H1 (cell line): ENCODE measurements at regions not wholly inside any gene's neighbourhood (a gene's known extent, or its start where the extent isn't known, plus 50 kb on each side); places are given as distances from the start of the nearest gene placed in this dataset.

Experiments
- CTCF ChIA-PET: fragments of 300-600 bp; sonication (Branson Sonifier 250); formaldehyde crosslinking; loops from one replicate; lab custom pipeline; 2021; ENCODE audit not compliant: partially characterized antibody; lab: Charles Lee
- POLR2A ChIA-PET: fragments of 300-600 bp; sonication (Branson Sonifier 250); formaldehyde crosslinking; loops from one replicate; lab custom pipeline; 2021; ENCODE audit warnings: inconsistent platforms; ENCODE audit not compliant: partially characterized antibody; lab: Charles Lee
- DNase-seq, 2 experiments: peaks; one replicate each; pipeline versions ENCODE4 v3.0.0 to v3.0.0-alpha.2; 2010 to 2022; ENCODE audit warnings: low spot score in 2 of 2, low read depth in 1 of 2, mixed read lengths in 1 of 2
- FAIRE-seq: peaks from 2 replicates; lab custom pipeline; 2011; peaks lifted over from hg19 to GRCh38; lab: Jason Lieb, UNC
- H2AFZ ChIP-seq: 2 replicates; pipeline ENCODE4 v1.8.1; 2012; ENCODE audit warnings: low read length, inconsistent platforms
- H2AK5ac ChIP-seq: 2 replicates; pipeline ENCODE4 v1.6.1; 2013; ENCODE audit warnings: low read depth, low read length
- H2BK120ac ChIP-seq: replicated peaks from 2 replicates; pipeline ENCODE3; 2013; ENCODE audit warnings: low read depth, low read length, inconsistent platforms
- H2BK12ac ChIP-seq: 2 replicates; pipeline ENCODE4 v1.6.1; 2013; ENCODE audit warnings: low read depth, low read length
- H2BK15ac ChIP-seq: 2 replicates; pipeline ENCODE4 v1.6.1; 2013; ENCODE audit warnings: low read length
- H2BK20ac ChIP-seq: 2 replicates; pipeline ENCODE4 v1.6.1; 2013; ENCODE audit warnings: low read length
- H2BK5ac ChIP-seq: 2 replicates; pipeline ENCODE4 v1.6.1; 2013; ENCODE audit warnings: low read depth, low read length
- H3K14ac ChIP-seq: 2 replicates; pipeline ENCODE4 v1.6.1; 2013; ENCODE audit warnings: inconsistent platforms; ENCODE audit not compliant: insufficient read length
- H3K18ac ChIP-seq: 2 replicates; pipeline ENCODE4 v1.6.1; 2013; ENCODE audit warnings: low read length; ENCODE audit errors: extremely low read depth
- H3K23ac ChIP-seq: 2 replicates; pipeline ENCODE4 v1.6.1; 2013; ENCODE audit warnings: inconsistent platforms; ENCODE audit not compliant: insufficient read length
- H3K23me2 ChIP-seq: 2 replicates; pipeline ENCODE4 v1.6.1; 2013; ENCODE audit warnings: low read depth, low read length
- H3K27ac ChIP-seq: 2 replicates; pipeline ENCODE4 v1.6.1; 2011; ENCODE audit warnings: low read depth, low read length, inconsistent platforms
- H3K27me3 ChIP-seq, 4 experiments: replicated peaks in 1 of 4; 1 replicate in 1 of 4; 2 replicates in 3 of 4; pipeline versions ENCODE4 v1.6.1 to v1.8.1; 2011 to 2013; ENCODE audit warnings: low read length in 3 of 4, mild to moderate bottlenecking in 3 of 4, inconsistent platforms in 2 of 4, mixed read lengths in 2 of 4, moderate library complexity in 1 of 4; ENCODE audit not compliant: control insufficient read depth in 3 of 4, insufficient read depth in 3 of 4; ENCODE audit errors: extremely low read depth in 1 of 4
- H3K36me3 ChIP-seq, 4 experiments: 2 replicates each; pipeline versions ENCODE4 v1.6.1 to v1.8.1; 2011 to 2013; ENCODE audit warnings: mild to moderate bottlenecking in 4 of 4, low read length in 3 of 4, moderate library complexity in 2 of 4, control low read depth in 1 of 4, inconsistent platforms in 1 of 4; ENCODE audit not compliant: insufficient read depth in 4 of 4, control insufficient read depth in 2 of 4
- H3K4ac ChIP-seq: replicated peaks from 2 replicates; pipeline ENCODE3; 2013; ENCODE audit warnings: low read length, low read depth, mixed read lengths, inconsistent platforms; ENCODE audit not compliant: insufficient read length
- H3K4me1 ChIP-seq, 4 experiments: replicated peaks in 1 of 4; 1 replicate in 1 of 4; 2 replicates in 3 of 4; pipeline versions ENCODE4 v1.6.1 to v1.8.1; 2011 to 2013; ENCODE audit warnings: low read length in 3 of 4, inconsistent platforms in 2 of 4, mixed read lengths in 1 of 4; ENCODE audit not compliant: insufficient read depth in 4 of 4, control insufficient read depth in 3 of 4
- H3K4me2 ChIP-seq, 2 experiments: 2 replicates each; pipeline versions ENCODE4 v1.6.1 to v1.8.1; 2011 to 2013; ENCODE audit warnings: low read depth in 2 of 2, low read length in 2 of 2, control low read depth in 1 of 2, inconsistent platforms in 1 of 2, mild to moderate bottlenecking in 1 of 2; ENCODE audit not compliant: insufficient read depth in 1 of 2
- H3K4me3 ChIP-seq, 4 experiments: fragments of 200-600, 300-600 bp in 1 of 4; sonication (generic), shearing (Covaris generic), sonication (Bioruptor Twin) in 1 of 4; 2 replicates each; pipeline versions ENCODE4 v1.5.1 to v1.8.1; 2011 to 2016; ENCODE audit warnings: low read length in 4 of 4, low read depth in 3 of 4, control low read depth in 2 of 4, inconsistent platforms in 2 of 4, mild to moderate bottlenecking in 2 of 4, mixed read lengths in 1 of 4, moderate library complexity in 1 of 4; ENCODE audit not compliant: insufficient read depth in 2 of 4; ENCODE audit errors: extremely low read depth in 1 of 4
- H3K56ac ChIP-seq: replicated peaks from 2 replicates; pipeline ENCODE3; 2013; ENCODE audit warnings: low read depth, mild to moderate bottlenecking, mixed read lengths, low read length, inconsistent platforms; ENCODE audit not compliant: insufficient read length
- H3K79me1 ChIP-seq: 2 replicates; pipeline ENCODE4 v1.6.1; 2013; ENCODE audit warnings: low read depth, low read length, control low read depth
- H3K79me2 ChIP-seq, 2 experiments: 2 replicates each; pipeline versions ENCODE4 v1.6.1 to v1.8.1; 2012 to 2013; ENCODE audit warnings: low read length in 2 of 2, mild to moderate bottlenecking in 2 of 2, inconsistent platforms in 1 of 2; ENCODE audit not compliant: insufficient read depth in 2 of 2, control insufficient read depth in 1 of 2
- H3K9ac ChIP-seq, 4 experiments: replicated peaks in 1 of 4; 1 replicate in 1 of 4; 2 replicates in 3 of 4; pipeline versions ENCODE4 v1.6.1 to v1.8.1; 2011 to 2013; ENCODE audit warnings: low read depth in 3 of 4, low read length in 3 of 4, control low read depth in 2 of 4, mild to moderate bottlenecking in 2 of 4, moderate library complexity in 2 of 4, inconsistent platforms in 1 of 4; ENCODE audit errors: extremely low read depth in 1 of 4
- H3K9me3 ChIP-seq, 2 experiments: 2 replicates each; pipeline versions ENCODE4 v1.6.1 to v1.8.1; 2012 to 2013; ENCODE audit warnings: mild to moderate bottlenecking in 2 of 2, moderate library complexity in 2 of 2, control low read depth in 1 of 2, inconsistent platforms in 1 of 2, low read depth in 1 of 2, low read length in 1 of 2, mixed read lengths in 1 of 2; ENCODE audit not compliant: insufficient read depth in 2 of 2
- H4K20me1 ChIP-seq, 2 experiments: replicated peaks in 1 of 2; 2 replicates each; pipeline versions ENCODE3 to v1.8.1; 2011 to 2013; ENCODE audit warnings: inconsistent platforms in 2 of 2, low read length in 2 of 2, mild to moderate bottlenecking in 1 of 2; ENCODE audit not compliant: insufficient read depth in 2 of 2, control insufficient read depth in 1 of 2
- H4K5ac ChIP-seq: 2 replicates; pipeline ENCODE4 v1.6.1; 2013; ENCODE audit warnings: low read length, low read depth, mixed read lengths, inconsistent platforms; ENCODE audit not compliant: insufficient read length
- H4K8ac ChIP-seq: 2 replicates; pipeline ENCODE4 v1.8.0; 2013; ENCODE audit warnings: mild to moderate bottlenecking, moderate library complexity, low read length, inconsistent platforms; ENCODE audit not compliant: insufficient read depth; ENCODE audit errors: extremely low read depth
- H4K91ac ChIP-seq: replicated peaks from 2 replicates; pipeline ENCODE3; 2013; ENCODE audit warnings: low read length, mixed read lengths, inconsistent platforms; ENCODE audit not compliant: insufficient read length
- CREB1 ChIP-seq: IDR thresholded peaks from 2 replicates; pipeline ENCODE4 v1.6.1; 2012; ENCODE audit warnings: inconsistent platforms
- FOSL1 ChIP-seq: IDR thresholded peaks from 2 replicates; pipeline ENCODE4 v1.6.1; 2011; ENCODE audit warnings: mild to moderate bottlenecking, low read depth, low read length, moderate library complexity; ENCODE audit not compliant: insufficient read depth
- GABPA ChIP-seq: IDR thresholded peaks from 2 replicates; pipeline ENCODE4 v1.6.1; 2011; ENCODE audit warnings: mild to moderate bottlenecking, low read length, moderate library complexity, borderline replicate concordance; ENCODE audit not compliant: insufficient read depth
- NANOG ChIP-seq: IDR thresholded peaks from 2 replicates; pipeline ENCODE4 v1.6.1; 2011; ENCODE audit warnings: low read length, low read depth, mild to moderate bottlenecking, inconsistent platforms; ENCODE audit not compliant: insufficient read depth, poor library complexity, severe bottlenecking
- NRF1 ChIP-seq: IDR thresholded peaks from 2 replicates; pipeline ENCODE4 v1.6.1; 2011; ENCODE audit warnings: mild to moderate bottlenecking, low read depth, low read length, improper control_type of control experiment
- PHF8 ChIP-seq: fragments of 200-600 bp; sonication (generic); conservative IDR thresholded peaks from 2 replicates; pipeline ENCODE4 v1.7.1; 2012; ENCODE audit warnings: low read depth, mild to moderate bottlenecking, inconsistent platforms, low read length, moderate library complexity
- POU5F1 ChIP-seq: IDR thresholded peaks from 2 replicates; pipeline ENCODE4 v1.6.1; 2011; ENCODE audit warnings: low read depth, mild to moderate bottlenecking, low read length, moderate library complexity
- RBBP5 ChIP-seq: IDR thresholded peaks from 2 replicates; pipeline ENCODE4 v1.7.1; 2012; ENCODE audit warnings: low read depth, mild to moderate bottlenecking, inconsistent platforms, low read length, moderate library complexity, borderline replicate concordance
- RXRA ChIP-seq: IDR thresholded peaks from 2 replicates; pipeline ENCODE4 v1.6.1; 2011; ENCODE audit warnings: low read depth, mild to moderate bottlenecking, low read length, moderate library complexity; ENCODE audit not compliant: insufficient read depth
- SIN3A ChIP-seq, 2 experiments: IDR thresholded peaks in 1 of 2; conservative IDR thresholded peaks in 1 of 2; 2 replicates each; pipeline ENCODE4 v1.6.1; 2011 to 2012; ENCODE audit warnings: low read length in 2 of 2, improper control_type of control experiment in 1 of 2, low read depth in 1 of 2, mild to moderate bottlenecking in 1 of 2
- SIX5 ChIP-seq: IDR thresholded peaks from 2 replicates; pipeline ENCODE4 v1.6.1; 2011; ENCODE audit warnings: mild to moderate bottlenecking, low read depth, low read length
- SP4 ChIP-seq: IDR thresholded peaks from 2 replicates; pipeline ENCODE4 v1.6.1; 2012; ENCODE audit warnings: low read length, inconsistent platforms
- TEAD4 ChIP-seq: IDR thresholded peaks from 2 replicates; pipeline ENCODE4 v1.6.1; 2012; ENCODE audit warnings: low read depth, low read length, inconsistent platforms, mixed read lengths
- WGBS, 2 experiments: shearing (Covaris generic) in 1 of 2; methylation state at CpG; one replicate each; pipeline versions ENCODE4 v1.1.6 to v1.1.7; 2013 to 2015; ENCODE audit warnings: low lambda C conversion rate in 2 of 2, mixed read lengths in 2 of 2, inconsistent platforms in 1 of 2, low coverage in 1 of 2, missing lambda C conversion rate in 1 of 2; ENCODE audit not compliant: insufficient replicate concordance in 2 of 2, insufficient coverage in 1 of 2, insufficient read length in 1 of 2; ENCODE audit errors: extremely low coverage in 1 of 2, missing lambda C conversion rate in 1 of 2; 5-methylcytosine and 5-hydroxymethylcytosine counted together
- TF ChIP-seq, protein P1 (sequence below): IDR thresholded peaks from 2 replicates; pipeline ENCODE4 v1.6.1; 2012; ENCODE audit warnings: inconsistent platforms

DNA sequence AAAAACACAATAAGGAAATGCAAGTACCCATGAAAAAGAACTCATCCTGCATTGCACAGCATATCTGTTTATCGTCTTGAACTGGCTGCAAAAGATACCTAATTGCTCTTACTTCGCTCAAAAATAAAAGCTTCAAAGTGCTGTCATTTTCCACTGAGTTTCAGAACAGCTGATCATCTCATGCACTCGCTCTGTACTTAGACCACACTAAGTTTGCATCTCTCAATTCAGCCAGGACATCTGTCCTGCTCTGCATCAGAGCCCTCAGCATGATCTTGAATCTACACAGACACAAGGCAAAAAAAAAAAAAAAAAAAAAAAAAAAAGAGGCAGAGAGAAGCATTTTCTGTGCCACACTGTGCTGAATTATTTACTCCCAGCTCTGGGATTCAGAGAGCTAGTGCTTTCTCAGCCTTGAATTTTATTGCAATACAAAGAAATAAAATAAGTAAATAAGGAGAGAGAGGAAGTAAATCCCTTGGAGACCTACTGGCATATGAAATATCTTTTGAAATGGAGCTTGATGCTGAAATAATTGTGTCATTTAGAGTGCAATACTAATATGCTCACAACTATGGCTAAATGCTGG lies 81.3 kb downstream of the PPP1R2C start:
- no peaks in the 10 kb centered on the region for H4K20me1 ChIP-seq
- no peak overlapping the region for H4K5ac ChIP-seq
- H2BK20ac ChIP-seq: no peak overlapping the region
- H2BK15ac ChIP-seq: no peak overlapping the region
- H3K4ac ChIP-seq: no peak overlapping the region
- no peaks in the 10 kb centered on the region for H3K23me2 ChIP-seq
- no peak overlapping the region for H4K91ac ChIP-seq
- no peak for DNase-seq
- H3K4me2 ChIP-seq: no peak overlapping the region
- no peak overlapping the region for H2BK120ac ChIP-seq
- H3K4me3 ChIP-seq: no peak overlapping the region
- H3K14ac ChIP-seq: no peak overlapping the region
- ChIA-PET CTCF (interaction anchor here (0.5 to 2.0 kb wide), 2 partner anchors 19 to 132 kb away, joined by 3 to 4 read pairs; no protein-coding TSS in a partner anchor), POLR2A (no interaction called here)
- H4K8ac ChIP-seq: no peak overlapping the region
- no peaks in the 10 kb centered on the region for H3K27me3 ChIP-seq
- no peak overlapping the region for H3K9ac ChIP-seq
- H3K56ac ChIP-seq: no peak overlapping the region
- H2AFZ ChIP-seq: no peak overlapping the region
- WGBS, 2 experiments: 82% methylated on average over 3 of the region's 3 CpGs; no CpG with 5 or more reads in 1 of the 2 experiments
- H2BK12ac ChIP-seq: no peak overlapping the region
- no peak overlapping the region for H3K27ac ChIP-seq
- no peak overlapping the region for H3K18ac ChIP-seq
- H3K79me2 ChIP-seq: no peaks in the 10 kb centered on the region
- H2BK5ac ChIP-seq: no peak overlapping the region
- no peaks in the 10 kb centered on the region for H3K79me1 ChIP-seq
- FAIRE-seq: peak; percentile 32
- H3K36me3 ChIP-seq: no peaks in the 10 kb centered on the region
- no peaks in the 10 kb centered on the region for H3K9me3 ChIP-seq
- H2AK5ac ChIP-seq: no peak overlapping the region
- H3K23ac ChIP-seq: no peak overlapping the region
- H3K4me1 ChIP-seq: no peaks in the 10 kb centered on the region
- TF ChIP-seq NANOG (no peak), FOSL1 (no peak), PHF8 (no peak), GABPA (no peak), SIX5 (no peak), TEAD4 (no peak), RXRA (no peak), RBBP5 (no peak), NRF1 (no peak), POU5F1 (no peak), CREB1 (no peak), SP4 (no peak), SIN3A (conservative IDR thresholded peaks at IDR 0.05 in 1 of 2, IDR thresholded peaks at IDR 0.05 in 1 of 2; ENCODE audit: low read depth in 1 of 2, low read length in 2 of 2) (no peak)
- TF ChIP-seq, protein P1, sequence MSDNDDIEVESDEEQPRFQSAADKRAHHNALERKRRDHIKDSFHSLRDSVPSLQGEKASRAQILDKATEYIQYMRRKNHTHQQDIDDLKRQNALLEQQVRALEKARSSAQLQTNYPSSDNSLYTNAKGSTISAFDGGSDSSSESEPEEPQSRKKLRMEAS: no peak
